BJ (cell line): ENCODE measurements at regions not wholly inside any gene's neighbourhood (a gene's known extent, or its start where the extent isn't known, plus 50 kb on each side); places are given as distances from the start of the nearest gene placed in this dataset.

Experiments used
- CTCF ChIA-PET: fragments of 350-600 bp; formaldehyde crosslinking; extraction: SDS; loops from one replicate; lab custom pipeline; 2021; ENCODE audit warnings: antibody characterized with exemption, inconsistent platforms; lab: Yijun Ruan, JAX
- POLR2A ChIA-PET: fragments of 300-600 bp; sonication (Branson Sonifier 250); formaldehyde crosslinking; extraction: SDS; loops from one replicate; lab custom pipeline; 2021; ENCODE audit warnings: antibody characterized with exemption; lab: Charles Lee
- DNase-seq: peaks from one replicate; pipeline ENCODE4 v3.0.0-alpha.2; 2011; ENCODE audit warnings: low read depth
- H3K27me3 ChIP-seq: 2 replicates; pipeline ENCODE4 v1.6.0; 2011; ENCODE audit warnings: low read length; ENCODE audit not compliant: control insufficient read depth, insufficient read depth
- H3K36me3 ChIP-seq: 2 replicates; pipeline ENCODE4 v1.5.1; 2011; ENCODE audit warnings: low read length; ENCODE audit not compliant: control insufficient read depth, insufficient read depth
- H3K4me3 ChIP-seq: 2 replicates; pipeline ENCODE4 v1.5.1; 2011; ENCODE audit warnings: low read depth, mild to moderate bottlenecking, control low read depth, low read length
- CTCF ChIP-seq: IDR thresholded peaks from 2 replicates; pipeline ENCODE4 v1.5.1; 2011; ENCODE audit warnings: low read depth, mild to moderate bottlenecking, control low read depth, inconsistent platforms, low read length, moderate library complexity; ENCODE audit not compliant: insufficient read depth

- ChIA-PET POLR2A (no interaction called here), CTCF (no interaction called here)
- no peaks in the 10 kb centered on the region for H3K36me3 ChIP-seq
- no peaks in the 10 kb centered on the region for H3K27me3 ChIP-seq
- H3K4me3 ChIP-seq: no peak overlapping the region
- no peak for DNase-seq
- TF ChIP-seq CTCF: no peak
Measured at GRCh38 chr6:78430521-78430920, 436.8 kb upstream of the IRAK1BP1 start.

GRCh38 chr6:78435671-78436070 is 431.7 kb upstream of the IRAK1BP1 start:
- ChIA-PET POLR2A (no interaction called here), CTCF (interaction anchor here (0.8 to 1.4 kb wide), 7 partner anchors 13 to 374 kb away, joined by 3 to 11 read pairs (median 4); no protein-coding TSS in a partner anchor)
- Histone ChIP-seq H3K36me3 (no peaks in the 10 kb centered on the region), H3K4me3 (no peak overlapping the region), H3K27me3 (no peaks in the 10 kb centered on the region)
- no peak for DNase-seq
- no peak for TF ChIP-seq CTCF

GRCh38 chr6:78436335-78436734 is 431.0 kb upstream of the IRAK1BP1 start:
- POLR2A ChIA-PET: no interaction called here
- Histone ChIP-seq H3K36me3 (no peaks in the 10 kb centered on the region), H3K4me3 (no peak overlapping the region), H3K27me3 (no peaks in the 10 kb centered on the region)
- DNase-seq: no peak
- CTCF ChIA-PET: interaction anchor here (0.8 to 1.6 kb wide), 8 partner anchors 8 to 374 kb away, joined by 3 to 11 read pairs (median 4); no protein-coding TSS in a partner anchor
- peak; percentile 52 for TF ChIP-seq CTCF

- Histone ChIP-seq H3K27me3 (no peaks in the 10 kb centered on the region), H3K4me3 (no peak overlapping the region), H3K36me3 (no peaks in the 10 kb centered on the region)
- ChIA-PET POLR2A (no interaction called here), CTCF (interaction anchor here (1.6 kb wide), 1 partner anchor 10 kb away, joined by 3 read pairs; no protein-coding TSS in a partner anchor)
- TF ChIP-seq CTCF: no peak
- DNase-seq: no peak
Measured at GRCh38 chr6:78438135-78438534, 429.2 kb upstream of the IRAK1BP1 start.

GRCh38 chr6:78460711-78461110 is 406.6 kb upstream of the IRAK1BP1 start:
- Histone ChIP-seq H3K36me3 (no peaks in the 10 kb centered on the region), H3K4me3 (no peak overlapping the region), H3K27me3 (no peaks in the 10 kb centered on the region)
- CTCF ChIA-PET: no interaction called here
- DNase-seq: no peak
- TF ChIP-seq CTCF: no peak
- POLR2A ChIA-PET: no interaction called here
